ENCODE measurements at regions not wholly inside any gene's neighbourhood (a gene's known extent, or its start where the extent isn't known, plus 50 kb on each side); places are given as distances from the start of the nearest gene placed in this dataset.
A peak's percentile ranks its signal among the peaks of the same experiment; 100 is the strongest.

- WGBS (ENCODE audit: insufficient coverage, low coverage, missing lambda C conversion rate) = 0% methylated on average over 3 of the region's 3 CpGs
- no peak for DNase-seq (ENCODE audit: extremely low read depth in 1 of 4, low spot score in 3 of 4)
- no peak for TF ChIP-seq NCOA4 (IDR thresholded peaks at IDR 0.05; ENCODE audit: partially characterized antibody)
- peak; percentile 40; the same call in 1 of the 2 replicates for TF ChIP-seq ATF3 (IDR thresholded peaks at IDR 0.05)
- TF ChIP-seq ATF3 (CRISPR knock-in tag; conservative IDR thresholded peaks at IDR 0.05) = no peak
- TF ChIP-seq ZNF583 (CRISPR knock-in tag; IDR thresholded peaks at IDR 0.05) = no peak
- TF ChIP-seq RAD51 (IDR thresholded peaks at IDR 0.05; ENCODE audit: borderline replicate concordance, low read depth) = no peak
- ChIA-PET POLR2A (interaction anchor here (0.7 kb wide), 1 partner anchor 186 kb away, joined by 3 read pairs; no protein-coding TSS in a partner anchor), CTCF (ENCODE audit: low intra/inter-chr PET ratio) (no interaction called here)
- H3K4me2 ChIP-seq (ENCODE audit: insufficient read depth, low read length) = no peak overlapping the region
- no peak overlapping the region for H2AFZ ChIP-seq (ENCODE audit: low read depth, low read length)
- in situ Hi-C loops (cut with MboI) = no loop called here
- no peaks in the 10 kb centered on the region for H3K79me2 ChIP-seq (ENCODE audit: control insufficient read depth, insufficient read depth, low read length)
- H3K27me3 ChIP-seq (ENCODE audit: control insufficient read depth in 2 of 2, insufficient read depth in 2 of 2, low read length in 2 of 2) = no peaks in the 10 kb centered on the region
- no peak overlapping the region for H3K27ac ChIP-seq (ENCODE audit: extremely low read depth, low read depth, low read length)
- no peaks in the 10 kb centered on the region for H4K20me1 ChIP-seq (replicated peaks; ENCODE audit: control insufficient read depth, insufficient read depth, low read length)
- BruUV-seq (replicated peaks) = no TSS peak
- no peaks in the 10 kb centered on the region for H3K9me3 ChIP-seq (replicated peaks; ENCODE audit: control insufficient read depth, insufficient read depth, low read depth, low read length)
- no peak overlapping the region for H3K9ac ChIP-seq (ENCODE audit: insufficient read depth in 1 of 2, low read depth in 2 of 2, low read length in 2 of 2)
- no peak overlapping the region for H3K4me3 ChIP-seq
- H3K9me1 ChIP-seq (ENCODE audit: control insufficient read depth, insufficient read depth, low read length) = no peaks in the 10 kb centered on the region
- intact Hi-C loops (cut with micrococcal nuclease) = no loop called here
- ATAC-seq = no peak
- FAIRE-seq = no peak
- H3K36me3 ChIP-seq (ENCODE audit: control insufficient read depth, insufficient read depth, low read length) = no peaks in the 10 kb centered on the region
- no peaks in the 10 kb centered on the region for H3K4me1 ChIP-seq (replicated peaks in 1 of 2; ENCODE audit: control insufficient read depth in 2 of 2, insufficient read depth in 2 of 2, low read length in 2 of 2)
Measured at GRCh38 chr10:120349069-120349468, 108.0 kb upstream of the PLPP4 start.

DNA sequence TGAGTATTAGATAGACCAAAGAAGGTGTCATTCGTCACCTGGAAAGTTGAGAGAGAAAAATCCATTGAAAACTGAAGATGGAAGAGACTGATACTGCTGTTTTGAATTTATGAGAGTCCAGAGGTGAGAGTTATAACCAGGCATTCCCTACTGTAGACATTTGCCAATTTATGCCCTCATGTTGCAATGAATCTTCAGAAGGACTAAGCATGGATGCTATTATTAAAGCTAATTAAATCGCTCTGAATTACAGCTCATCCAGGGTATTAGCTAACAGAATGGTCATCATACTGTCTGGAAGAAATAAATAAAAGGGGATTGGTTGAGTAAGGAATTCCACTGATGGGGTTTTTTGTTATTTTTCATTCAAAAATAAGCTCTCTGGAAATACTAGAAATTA is 101.6 kb upstream of the PLPP4 start:
- no peak for TF ChIP-seq ZKSCAN8 (CRISPR knock-in tag; IDR thresholded peaks at IDR 0.05)
- DNase-seq (ENCODE audit: extremely low read depth in 1 of 4, low spot score in 3 of 4) (no peak), ATAC-seq (no peak), FAIRE-seq (no peak)
- Histone ChIP-seq H3K4me1 (replicated peaks in 1 of 2; ENCODE audit: control insufficient read depth in 2 of 2, insufficient read depth in 2 of 2, low read length in 2 of 2) (no peaks in the 10 kb centered on the region), H3K36me3 (ENCODE audit: control insufficient read depth, insufficient read depth, low read length) (no peaks in the 10 kb centered on the region), H3K27ac (ENCODE audit: extremely low read depth, low read depth, low read length) (no peak overlapping the region), H3K9ac (ENCODE audit: insufficient read depth in 1 of 2, low read depth in 2 of 2, low read length in 2 of 2) (no peak overlapping the region), H3K9me3 (replicated peaks; ENCODE audit: control insufficient read depth, insufficient read depth, low read depth, low read length) (no peaks in the 10 kb centered on the region), H3K27me3 (ENCODE audit: control insufficient read depth in 2 of 2, insufficient read depth in 2 of 2, low read length in 2 of 2) (no peaks in the 10 kb centered on the region), H4K20me1 (replicated peaks; ENCODE audit: control insufficient read depth, insufficient read depth, low read length) (no peaks in the 10 kb centered on the region), H3K4me3 (no peak overlapping the region), H3K4me2 (ENCODE audit: insufficient read depth, low read length) (no peak overlapping the region), H3K79me2 (ENCODE audit: control insufficient read depth, insufficient read depth, low read length) (no peaks in the 10 kb centered on the region), H2AFZ (ENCODE audit: low read depth, low read length) (no peak overlapping the region), H3K9me1 (ENCODE audit: control insufficient read depth, insufficient read depth, low read length) (no peaks in the 10 kb centered on the region)
- ChIA-PET POLR2A (no interaction called here), CTCF (ENCODE audit: low intra/inter-chr PET ratio) (no interaction called here)
- no TSS peak for BruUV-seq (replicated peaks)
- in situ Hi-C loops (cut with MboI) (no loop called here), intact Hi-C loops (cut with micrococcal nuclease) (no loop called here)
- 0% methylated on average over 2 of the region's 2 CpGs for WGBS (ENCODE audit: insufficient coverage, low coverage, missing lambda C conversion rate)
